PC-9 (cell line): ENCODE measurements at regions not wholly inside any gene's neighbourhood (a gene's known extent, or its start where the extent isn't known, plus 50 kb on each side); places are given as distances from the start of the nearest gene placed in this dataset.

Experiments used
- EZH2 ChIP-seq: fragments of 200-600 bp; sonication (generic); IDR thresholded peaks from 2 replicates; pipeline ENCODE4 v1.8.0; 2017; ENCODE audit warnings: antibody characterized with exemption, low read depth
- TF ChIP-seq, protein P1 (sequence below): fragments of 200-600 bp; sonication (generic); conservative IDR thresholded peaks from 2 replicates; pipeline ENCODE4 v1.6.1; 2017; ENCODE audit warnings: mixed run types, antibody characterized with exemption, mild to moderate bottlenecking, moderate library complexity

DNA sequence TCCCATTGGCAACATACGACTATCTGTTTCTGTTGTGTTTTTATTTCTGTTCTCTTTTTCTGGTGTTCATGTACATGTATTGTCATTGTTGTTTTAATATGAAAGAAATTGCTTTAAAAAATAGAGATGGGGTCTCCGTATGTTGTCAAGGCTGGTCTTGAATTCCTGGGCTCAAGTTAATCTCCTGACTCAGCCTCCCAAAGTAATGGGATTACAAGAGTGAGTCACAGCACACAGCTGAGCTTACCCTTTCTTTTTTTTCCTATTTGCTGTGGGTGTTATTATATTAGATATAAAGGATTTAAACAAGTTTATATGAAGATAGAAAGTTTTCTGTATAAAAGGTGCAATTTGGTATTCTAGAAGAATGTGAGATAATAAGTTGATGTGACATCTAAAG, 554.6 kb downstream of the DSC3 start:
- TF ChIP-seq, protein P1, sequence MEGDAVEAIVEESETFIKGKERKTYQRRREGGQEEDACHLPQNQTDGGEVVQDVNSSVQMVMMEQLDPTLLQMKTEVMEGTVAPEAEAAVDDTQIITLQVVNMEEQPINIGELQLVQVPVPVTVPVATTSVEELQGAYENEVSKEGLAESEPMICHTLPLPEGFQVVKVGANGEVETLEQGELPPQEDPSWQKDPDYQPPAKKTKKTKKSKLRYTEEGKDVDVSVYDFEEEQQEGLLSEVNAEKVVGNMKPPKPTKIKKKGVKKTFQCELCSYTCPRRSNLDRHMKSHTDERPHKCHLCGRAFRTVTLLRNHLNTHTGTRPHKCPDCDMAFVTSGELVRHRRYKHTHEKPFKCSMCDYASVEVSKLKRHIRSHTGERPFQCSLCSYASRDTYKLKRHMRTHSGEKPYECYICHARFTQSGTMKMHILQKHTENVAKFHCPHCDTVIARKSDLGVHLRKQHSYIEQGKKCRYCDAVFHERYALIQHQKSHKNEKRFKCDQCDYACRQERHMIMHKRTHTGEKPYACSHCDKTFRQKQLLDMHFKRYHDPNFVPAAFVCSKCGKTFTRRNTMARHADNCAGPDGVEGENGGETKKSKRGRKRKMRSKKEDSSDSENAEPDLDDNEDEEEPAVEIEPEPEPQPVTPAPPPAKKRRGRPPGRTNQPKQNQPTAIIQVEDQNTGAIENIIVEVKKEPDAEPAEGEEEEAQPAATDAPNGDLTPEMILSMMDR: no peak
- TF ChIP-seq EZH2: no peak
